ENCODE measurements at regions not wholly inside any gene's neighbourhood (a gene's known extent, or its start where the extent isn't known, plus 50 kb on each side); places are given as distances from the start of the nearest gene placed in this dataset.

GRCh38 chr10:33611423-33611822 lies 277.0 kb upstream of the NRP1 start:
- no peaks in the 10 kb centered on the region for H3K4me1 ChIP-seq (ENCODE audit: control insufficient read depth in 2 of 2, insufficient read depth in 2 of 2, low read length in 2 of 2)
- Mint-ChIP-seq H3K4me1 (no peaks in the 10 kb centered on the region), H3K4me3 (no peak overlapping the region), H3K9me3 (ENCODE audit: insufficient read depth) (peaks cover 4% of the 10 kb centered on the region), H3K27me3 (no peaks in the 10 kb centered on the region), H3K27ac (no peak overlapping the region)
- no peak overlapping the region for H3K9ac ChIP-seq (ENCODE audit: low read length)
- DNase-seq (no peak), ATAC-seq (ENCODE audit: low read depth) (no peak)
- H3K36me3 ChIP-seq (replicated peaks in 1 of 2; ENCODE audit: control extremely low read depth in 1 of 2, control insufficient read depth in 1 of 2, extremely low read depth in 1 of 2, insufficient read depth in 2 of 2, low read length in 1 of 2): no peaks in the 10 kb centered on the region
- no CpG with 5 or more reads among the region's 1 CpG for WGBS (ENCODE audit: insufficient coverage)
- no peak overlapping the region for H2AFZ ChIP-seq (ENCODE audit: insufficient read depth, low read depth, low read length, poor library complexity, severe bottlenecking)
- no peaks in the 10 kb centered on the region for H3K79me2 ChIP-seq (ENCODE audit: control insufficient read depth, insufficient read depth, low read length)
- no peak for TF ChIP-seq EZH2 (IDR thresholded peaks at IDR 0.05; ENCODE audit: borderline replicate concordance, insufficient read depth, low read depth, low read length, poor library complexity, severe bottlenecking)
- TF ChIP-seq CTCF (IDR thresholded peaks at IDR 0.05): no peak
- CTCF ChIA-PET: no interaction called here
- H3K9me3 ChIP-seq (ENCODE audit: control extremely low read depth in 1 of 3, control insufficient read depth in 2 of 3, insufficient read depth in 1 of 3, low read length in 2 of 3): no peaks in the 10 kb centered on the region
- H4K20me1 ChIP-seq (ENCODE audit: control insufficient read depth, insufficient read depth, low read length, poor library complexity, severe bottlenecking): no peaks in the 10 kb centered on the region
- H3K27ac ChIP-seq (ENCODE audit: low read length in 2 of 2): no peak overlapping the region
- POLR2A ChIA-PET: no interaction called here
- H3K4me2 ChIP-seq (replicated peaks; ENCODE audit: low read depth, low read length, poor library complexity, severe bottlenecking): no peak overlapping the region
- intact Hi-C loops (cut with micrococcal nuclease): no loop called here
- no peaks in the 10 kb centered on the region for H3K27me3 ChIP-seq (replicated peaks in 1 of 4; ENCODE audit: control extremely low read depth in 1 of 4, control insufficient read depth in 3 of 4, insufficient read depth in 4 of 4, low read length in 3 of 4)
- H3K4me3 ChIP-seq (ENCODE audit: control extremely low read depth in 1 of 5, extremely low read depth in 1 of 5, insufficient read depth in 1 of 5, low read depth in 2 of 5, low read length in 4 of 5): no peak overlapping the region

- Mint-ChIP-seq H3K9me3 (ENCODE audit: insufficient read depth) (peaks cover 4% of the 10 kb centered on the region), H3K4me1 (no peaks in the 10 kb centered on the region), H3K27me3 (no peaks in the 10 kb centered on the region), H3K4me3 (no peak overlapping the region), H3K27ac (no peak overlapping the region)
- ChIA-PET CTCF (no interaction called here), POLR2A (no interaction called here)
- DNase-seq (no peak), ATAC-seq (ENCODE audit: low read depth) (no peak)
- no peak overlapping the region for H3K4me2 ChIP-seq (replicated peaks; ENCODE audit: low read depth, low read length, poor library complexity, severe bottlenecking)
- H3K79me2 ChIP-seq (ENCODE audit: control insufficient read depth, insufficient read depth, low read length): no peaks in the 10 kb centered on the region
- H3K4me1 ChIP-seq (ENCODE audit: control insufficient read depth in 2 of 2, insufficient read depth in 2 of 2, low read length in 2 of 2): no peaks in the 10 kb centered on the region
- intact Hi-C loops (cut with micrococcal nuclease): no loop called here
- no peak for TF ChIP-seq CTCF (IDR thresholded peaks at IDR 0.05)
- TF ChIP-seq EZH2 (IDR thresholded peaks at IDR 0.05; ENCODE audit: borderline replicate concordance, insufficient read depth, low read depth, low read length, poor library complexity, severe bottlenecking): no peak
- no peak overlapping the region for H2AFZ ChIP-seq (ENCODE audit: insufficient read depth, low read depth, low read length, poor library complexity, severe bottlenecking)
- no peaks in the 10 kb centered on the region for H4K20me1 ChIP-seq (ENCODE audit: control insufficient read depth, insufficient read depth, low read length, poor library complexity, severe bottlenecking)
- no peaks in the 10 kb centered on the region for H3K9me3 ChIP-seq (ENCODE audit: control extremely low read depth in 1 of 3, control insufficient read depth in 2 of 3, insufficient read depth in 1 of 3, low read length in 2 of 3)
- H3K36me3 ChIP-seq (replicated peaks in 1 of 2; ENCODE audit: control extremely low read depth in 1 of 2, control insufficient read depth in 1 of 2, extremely low read depth in 1 of 2, insufficient read depth in 2 of 2, low read length in 1 of 2): no peaks in the 10 kb centered on the region
- no peak overlapping the region for H3K9ac ChIP-seq (ENCODE audit: low read length)
- no peak overlapping the region for H3K4me3 ChIP-seq (ENCODE audit: control extremely low read depth in 1 of 5, extremely low read depth in 1 of 5, insufficient read depth in 1 of 5, low read depth in 2 of 5, low read length in 4 of 5)
- H3K27ac ChIP-seq (ENCODE audit: low read length in 2 of 2): no peak overlapping the region
- no peaks in the 10 kb centered on the region for H3K27me3 ChIP-seq (replicated peaks in 1 of 4; ENCODE audit: control extremely low read depth in 1 of 4, control insufficient read depth in 3 of 4, insufficient read depth in 4 of 4, low read length in 3 of 4)
Observed at GRCh38 chr10:33609546-33609945, 275.1 kb upstream of the NRP1 start.

Data from B cell (primary cell).